Stimulated activated CD8-positive, alpha-beta memory T cell treated with anti-CD3 and anti-CD28 coated beads, Interleukin-15, amount 100 ng/mL, for 48 hours (primary cell): ENCODE measurements at regions not wholly inside any gene's neighbourhood (a gene's known extent, or its start where the extent isn't known, plus 50 kb on each side); places are given as distances from the start of the nearest gene placed in this dataset.
"Not testable (repeated sequence)": the region's sequence is repeated elsewhere in the genome, so short reads cannot be mapped to it uniquely, and the experiment has no call there.

Source experiments
- DNase-seq, 2 donors: peaks; one replicate each; pipeline ENCODE4 v3.0.0-alpha.2; 2020; ENCODE audit warnings: low read depth in 2 of 2

- no peak for DNase-seq
Observed at GRCh38 chr7:119708891-119709290, 564.1 kb upstream of the KCND2 start.

DNA sequence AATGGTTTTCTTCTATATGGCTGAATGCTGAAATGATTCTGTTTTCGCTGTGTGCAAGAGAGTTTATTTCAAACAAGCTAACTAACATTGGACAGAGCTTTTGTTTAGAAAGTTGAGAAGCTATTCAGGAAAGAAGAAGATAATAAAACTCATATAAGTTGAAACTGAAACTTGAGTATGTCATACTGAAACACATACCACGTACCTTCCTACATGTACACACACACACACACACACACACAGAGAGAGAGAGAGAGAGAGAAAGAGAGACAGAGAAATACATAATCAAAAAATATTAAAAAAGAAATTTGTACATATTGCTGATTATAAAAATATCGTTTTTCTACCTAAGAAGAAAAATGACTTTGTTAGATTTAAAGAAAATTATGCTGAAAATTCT lies 561.9 kb upstream of the KCND2 start:
- DNase-seq, result no peak

DNA sequence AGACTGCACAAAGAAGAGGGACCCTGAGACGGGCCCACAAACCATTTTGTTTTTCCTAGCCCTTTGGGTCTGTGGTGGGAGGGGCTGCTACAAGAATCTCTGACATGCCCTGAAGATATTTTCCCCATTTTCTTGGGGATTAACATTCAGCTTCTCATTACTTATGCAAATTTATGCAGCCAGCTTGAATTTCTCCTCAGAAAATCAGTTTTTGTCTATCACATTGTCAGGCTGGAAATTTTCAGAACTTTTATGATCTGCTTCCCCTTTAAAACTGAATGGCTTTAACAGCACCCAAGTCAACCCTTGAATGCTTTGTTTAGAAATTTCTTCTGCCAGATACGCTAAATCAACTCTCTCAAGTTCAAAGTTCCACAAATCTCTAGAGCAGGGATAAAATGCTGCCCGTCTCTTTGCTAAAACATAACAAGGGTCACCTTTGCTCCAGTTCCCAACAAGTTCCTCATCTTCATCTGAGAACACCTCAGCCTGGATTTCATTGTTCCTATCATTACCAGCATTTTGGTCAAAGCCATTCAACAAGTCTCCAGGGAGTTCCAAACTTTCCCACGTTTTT lies 560.0 kb upstream of the KCND2 start:
- no peak for DNase-seq

- no peak for DNase-seq
Observed at GRCh38 chr7:119713606-119714005, 559.4 kb upstream of the KCND2 start.

GRCh38 chr7:119720541-119720940 lies 552.4 kb upstream of the KCND2 start:
- no peak for DNase-seq

DNA sequence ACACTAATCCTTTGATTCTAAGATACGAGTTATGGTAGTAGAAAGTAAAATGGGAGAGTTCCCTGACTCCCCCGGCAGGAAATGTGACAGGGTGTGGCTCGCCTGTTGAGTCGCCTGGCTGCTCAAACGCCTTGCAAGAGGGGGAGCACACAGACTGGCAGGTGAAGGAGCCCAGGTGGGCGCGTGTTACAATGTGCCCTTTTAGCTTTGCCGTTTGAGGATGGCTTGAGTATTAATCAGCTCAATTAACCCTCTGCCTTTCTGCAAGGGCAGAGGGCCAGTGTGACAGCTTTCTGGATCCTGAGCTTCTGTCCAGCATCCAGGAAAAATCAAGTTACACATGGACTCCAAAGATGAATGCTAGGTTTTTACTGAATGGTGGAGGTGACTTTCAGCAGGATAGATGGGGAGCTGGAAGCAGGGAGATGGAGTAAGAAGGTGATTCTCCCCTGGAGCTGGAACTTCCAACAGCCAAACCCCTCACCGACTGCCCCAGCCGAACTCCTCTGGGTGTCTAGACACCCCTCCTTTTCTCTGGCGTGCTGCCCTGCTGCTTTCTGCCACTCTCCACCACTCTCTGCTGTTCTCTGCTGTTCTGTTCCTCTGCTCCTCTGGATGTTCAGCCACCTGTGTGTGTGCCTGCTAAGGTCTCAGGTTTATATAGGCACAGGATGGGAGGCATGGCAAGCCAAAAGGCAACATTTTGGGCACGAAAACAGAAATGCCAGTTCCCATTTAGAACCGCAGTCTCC lies 548.8 kb upstream of the KCND2 start:
- DNase-seq, result no peak

- no peak for DNase-seq
Observed at GRCh38 chr7:119733127-119733879, 539.7 kb upstream of the KCND2 start.

GRCh38 chr7:119737390-119737789 lies 535.6 kb upstream of the KCND2 start:
- DNase-seq, result no peak

DNA sequence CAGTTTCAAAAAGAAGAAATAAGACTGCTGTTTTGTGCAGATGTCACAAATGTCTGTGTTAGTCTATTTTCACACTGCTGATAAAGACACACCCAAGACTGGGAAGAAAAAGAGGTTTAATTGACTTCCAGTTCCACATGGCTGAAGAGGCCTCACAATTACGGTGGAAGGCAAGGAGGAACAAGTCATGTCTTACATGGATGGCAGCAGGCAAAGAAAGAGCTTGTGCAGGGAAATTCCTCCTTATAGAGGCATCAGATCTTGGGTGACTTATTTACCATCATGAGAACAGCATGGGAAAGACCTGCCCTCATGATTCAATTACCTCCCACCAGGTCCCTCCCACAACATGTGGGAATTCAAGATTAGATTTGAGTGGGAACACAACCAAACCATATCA lies 527.7 kb upstream of the KCND2 start:
- DNase-seq, result not testable (repeated sequence)

GRCh38 chr7:119748251-119748860 lies 524.6 kb upstream of the KCND2 start:
- DNase-seq, result no peak

- no peak for DNase-seq
Observed at GRCh38 chr7:119748991-119749390, 524.0 kb upstream of the KCND2 start.

- DNase-seq, result no peak
Observed at GRCh38 chr7:119756687-119757086, 516.3 kb upstream of the KCND2 start.

- no peak for DNase-seq
Observed at GRCh38 chr7:119758254-119758653, 514.7 kb upstream of the KCND2 start.

- no peak for DNase-seq
Observed at GRCh38 chr7:119761776-119762175, 511.2 kb upstream of the KCND2 start.

DNA sequence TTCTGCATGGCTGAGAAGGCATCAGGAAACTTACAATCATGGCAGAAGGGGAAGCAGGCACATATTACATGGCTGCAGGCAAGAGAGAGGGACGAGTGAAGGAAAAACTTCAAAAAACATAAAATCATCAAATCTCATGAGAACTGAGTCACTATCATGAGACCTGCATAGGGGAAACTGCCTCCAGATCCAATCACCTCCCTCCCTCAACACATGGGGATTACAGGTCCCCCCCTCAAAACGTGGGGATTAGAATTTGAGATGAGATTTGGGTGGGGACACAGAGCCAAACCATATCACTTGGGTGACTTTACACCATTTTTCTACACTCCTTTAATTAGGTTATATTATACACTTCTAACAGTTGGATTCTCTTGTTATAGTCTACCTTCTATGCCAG lies 490.7 kb upstream of the KCND2 start:
- no peak for DNase-seq

GRCh38 chr7:119783799-119784198 lies 489.2 kb upstream of the KCND2 start:
- DNase-seq, result no peak

DNA sequence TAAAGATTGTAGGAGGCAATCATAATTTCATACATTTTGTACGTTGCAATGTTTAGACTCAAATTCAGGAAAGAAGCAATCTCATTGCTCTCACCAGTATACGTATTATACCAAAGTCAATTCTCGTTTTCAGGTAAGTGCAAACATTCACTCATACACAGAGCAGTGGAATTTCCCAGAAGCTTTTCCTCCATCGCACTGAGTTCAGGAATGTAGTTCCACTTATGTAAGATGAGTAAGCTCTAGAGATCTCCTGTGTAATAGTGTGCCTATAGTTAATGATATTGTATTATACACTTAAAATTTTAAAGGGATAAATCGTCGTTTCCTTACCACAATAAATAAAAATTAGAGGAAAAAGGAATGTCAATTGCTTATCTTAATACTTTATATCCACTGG lies 470.8 kb upstream of the KCND2 start:
- DNase-seq, result no peak

GRCh38 chr7:119825091-119825655 lies 447.8 kb upstream of the KCND2 start:
- DNase-seq, result no peak

- DNase-seq, result no peak
Observed at GRCh38 chr7:119826547-119826946, 446.4 kb upstream of the KCND2 start.

DNA sequence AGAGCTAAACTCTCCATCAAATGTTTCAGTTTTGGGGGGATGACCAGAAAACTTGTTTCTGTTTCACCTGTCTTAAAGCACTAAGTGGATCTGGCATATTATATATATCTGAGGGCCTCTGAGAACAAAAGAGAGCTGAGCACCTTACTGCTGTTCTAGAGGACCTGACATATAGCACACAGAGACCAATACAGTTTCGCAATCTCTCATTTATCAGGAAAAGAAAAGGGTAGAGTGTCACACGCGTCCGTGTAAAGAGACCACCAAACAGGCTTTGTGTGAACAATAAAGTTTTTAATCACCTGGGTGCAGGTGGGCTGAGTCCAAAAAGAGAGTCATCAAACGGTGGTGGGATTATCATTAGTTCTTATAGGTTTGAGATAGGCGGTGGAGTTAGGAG lies 434.5 kb upstream of the KCND2 start:
- DNase-seq, result no peak

DNA sequence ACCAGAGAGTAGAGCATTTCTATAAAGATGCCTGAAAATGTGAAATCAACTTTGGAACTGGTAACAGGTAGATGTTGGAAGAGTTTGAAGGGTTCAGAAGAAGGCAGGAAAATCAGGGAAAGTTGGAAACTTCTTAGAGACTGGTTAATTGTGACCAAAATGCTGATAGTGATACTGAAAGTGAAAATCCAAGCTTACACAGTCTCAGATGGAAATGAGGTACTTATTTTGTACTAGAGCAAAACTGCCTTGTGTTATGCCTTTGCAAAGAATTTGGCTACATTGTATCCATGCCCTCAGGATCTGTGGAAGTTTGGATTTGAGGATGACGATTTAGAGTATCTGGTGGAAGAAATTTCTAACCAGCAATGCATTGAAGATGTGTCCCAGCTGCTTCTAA lies 430.6 kb upstream of the KCND2 start:
- DNase-seq, result no peak

- DNase-seq, result no peak
Observed at GRCh38 chr7:119842786-119843185, 430.2 kb upstream of the KCND2 start.
